ENCODE measurements at regions not wholly inside any gene's neighbourhood (a gene's known extent, or its start where the extent isn't known, plus 50 kb on each side); places are given as distances from the start of the nearest gene placed in this dataset.
"Not testable (repeated sequence)": the region's sequence is repeated elsewhere in the genome, so short reads cannot be mapped to it uniquely, and the experiment has no call there.

DNA sequence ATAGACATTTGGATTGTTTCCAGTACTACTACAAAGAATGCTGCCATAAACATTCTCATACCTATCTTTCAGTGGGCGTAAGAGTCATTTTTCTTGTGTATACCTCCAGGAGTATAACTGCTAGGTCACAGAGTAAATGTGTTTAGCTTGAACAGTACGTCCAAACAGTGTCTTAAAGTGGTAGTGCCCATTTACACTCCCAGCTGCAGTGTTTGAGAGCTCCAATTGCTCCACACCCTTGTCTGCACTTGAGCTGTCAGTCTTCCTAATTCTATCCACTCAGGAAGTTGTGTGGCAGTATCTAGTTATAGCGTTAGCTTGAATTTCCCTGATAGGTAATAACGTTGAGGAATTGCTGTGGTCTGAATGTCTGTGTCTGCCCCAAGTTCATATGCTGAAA, 404.7 kb upstream of the PPP2R3A start:
- DNase-seq, result no peak

DNA sequence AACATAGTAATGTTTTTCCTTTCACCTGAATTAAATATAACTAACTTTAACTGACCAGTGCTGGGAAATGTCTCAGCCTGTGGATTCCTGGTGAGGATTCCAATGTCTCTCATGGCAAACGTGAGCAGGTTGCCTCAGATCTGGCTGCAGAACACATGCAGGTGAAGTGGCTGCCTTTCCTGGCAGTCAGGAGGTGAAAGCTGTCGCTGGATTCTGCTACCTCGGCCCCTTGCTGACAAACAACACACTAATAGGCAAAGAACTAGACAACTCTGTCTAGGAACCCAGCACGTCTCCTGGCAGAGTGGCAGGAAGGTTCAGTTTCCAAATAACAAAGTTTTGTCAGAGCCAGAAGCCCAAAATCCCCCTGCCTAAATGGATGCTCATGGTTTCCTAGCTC, 400.8 kb upstream of the PPP2R3A start:
- no peak for DNase-seq

DNA sequence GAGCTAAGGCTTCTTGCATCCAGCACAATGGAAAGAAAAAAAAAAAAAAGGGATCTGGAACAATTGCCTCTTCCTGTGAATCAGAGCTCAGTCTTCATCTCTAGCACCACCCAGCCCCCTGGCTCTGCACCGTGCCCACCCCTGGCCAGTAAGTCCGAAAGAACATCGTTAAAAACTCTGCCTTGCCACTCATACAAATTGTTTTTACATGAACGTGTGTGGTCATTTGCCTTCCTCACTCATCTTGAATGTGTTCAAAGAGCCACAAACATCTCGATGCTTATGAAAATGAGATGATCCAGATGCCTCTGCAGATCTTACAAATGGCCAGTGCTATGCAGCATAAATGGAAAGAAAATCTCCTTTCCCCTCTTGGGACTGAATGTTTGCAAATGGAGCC, 400.0 kb upstream of the PPP2R3A start:
- DNase-seq, result no peak

GRCh38 chr3:135567223-135567622, 398.3 kb upstream of the PPP2R3A start:
- no peak for DNase-seq

- DNase-seq, result peak; percentile 86
Observed at GRCh38 chr3:135576751-135577150, 388.8 kb upstream of the PPP2R3A start.

DNA sequence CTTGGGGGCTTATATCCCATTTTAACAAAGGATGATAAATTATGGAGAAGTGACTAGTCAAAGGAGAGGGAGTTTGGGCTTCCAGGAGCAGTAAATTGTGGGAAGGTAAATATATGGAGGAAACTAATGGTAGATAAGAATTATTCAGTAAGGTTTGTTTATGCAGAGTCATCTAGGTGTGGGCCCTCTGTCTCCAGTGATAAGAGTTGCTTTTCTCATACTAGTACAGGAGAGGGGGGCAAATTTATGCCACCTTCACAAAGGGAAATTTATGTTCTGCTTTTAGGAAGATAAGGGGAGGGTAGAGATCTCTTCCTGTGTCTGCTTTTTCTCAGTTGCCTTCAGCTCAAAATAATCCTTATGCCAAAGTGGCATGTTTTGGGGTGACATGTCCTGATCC, 383.7 kb upstream of the PPP2R3A start:
- DNase-seq, result no peak

GRCh38 chr3:135582800-135583199, 382.7 kb upstream of the PPP2R3A start:
- DNase-seq, result no peak

GRCh38 chr3:135596563-135596962, 369.0 kb upstream of the PPP2R3A start:
- no peak for DNase-seq

GRCh38 chr3:135597855-135598254, 367.7 kb upstream of the PPP2R3A start:
- no peak for DNase-seq

- no peak for DNase-seq
Observed at GRCh38 chr3:135598597-135598996, 366.9 kb upstream of the PPP2R3A start.

DNA sequence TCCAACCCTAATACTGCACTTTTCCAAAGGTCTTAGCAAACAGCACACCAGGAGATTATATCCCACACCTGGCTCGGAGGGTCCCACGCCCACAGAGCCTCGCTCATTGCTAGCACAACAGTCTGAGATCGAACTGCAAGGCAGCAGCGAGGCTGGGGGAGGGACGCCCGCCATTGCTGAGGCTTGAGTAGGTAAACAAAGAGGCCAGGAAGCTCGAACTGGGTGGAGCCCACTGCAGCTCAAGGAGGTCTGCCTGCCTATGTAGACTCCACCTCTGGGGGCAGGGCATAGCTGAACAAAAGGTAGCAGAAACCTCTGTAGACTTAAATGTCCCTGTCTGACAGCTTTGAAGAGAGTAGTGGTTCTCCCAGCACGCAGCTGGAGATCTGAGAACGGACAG, 361.0 kb upstream of the PPP2R3A start:
- not testable (repeated sequence) for DNase-seq

DNA sequence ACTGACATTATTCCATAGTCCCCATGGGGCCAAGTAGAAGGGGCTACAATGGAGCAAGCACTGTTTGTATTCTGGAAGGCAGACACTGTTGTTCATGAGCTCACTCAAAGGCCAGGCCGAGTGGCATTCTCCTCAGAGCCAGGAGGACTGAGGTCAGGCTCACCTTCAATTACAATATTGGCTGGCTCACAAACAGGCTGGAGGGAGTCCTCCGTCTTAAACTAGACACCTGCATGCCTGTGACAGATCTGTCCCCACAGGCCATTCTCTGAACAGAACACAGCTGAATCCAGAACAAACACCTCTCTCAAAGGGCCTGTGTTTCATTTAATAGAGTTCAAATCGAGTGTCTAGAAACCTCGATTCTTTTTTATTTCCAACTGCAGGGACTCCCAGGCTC, 347.4 kb upstream of the PPP2R3A start:
- DNase-seq, result no peak

GRCh38 chr3:135621184-135621920, 344.2 kb upstream of the PPP2R3A start:
- DNase-seq, result no peak

DNA sequence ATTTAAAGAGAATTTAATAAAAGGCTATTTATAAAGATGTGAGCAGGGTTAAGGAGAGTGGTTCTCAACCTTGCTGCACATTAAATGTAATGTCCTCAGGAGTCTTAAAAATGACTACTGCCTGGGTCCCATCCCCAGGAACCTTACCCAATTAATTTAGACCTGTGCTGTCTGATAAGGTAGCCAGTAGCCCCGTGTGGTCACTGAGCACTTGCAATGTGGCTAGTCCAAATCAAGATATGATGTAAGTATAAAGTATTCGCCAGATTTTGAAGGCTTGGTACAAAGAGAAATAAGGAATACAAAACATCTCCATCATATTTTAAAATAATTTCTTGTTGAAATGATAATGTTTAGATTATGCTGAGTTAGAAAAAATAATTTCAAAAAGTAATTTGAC, 343.3 kb upstream of the PPP2R3A start:
- DNase-seq, result no peak

DNA sequence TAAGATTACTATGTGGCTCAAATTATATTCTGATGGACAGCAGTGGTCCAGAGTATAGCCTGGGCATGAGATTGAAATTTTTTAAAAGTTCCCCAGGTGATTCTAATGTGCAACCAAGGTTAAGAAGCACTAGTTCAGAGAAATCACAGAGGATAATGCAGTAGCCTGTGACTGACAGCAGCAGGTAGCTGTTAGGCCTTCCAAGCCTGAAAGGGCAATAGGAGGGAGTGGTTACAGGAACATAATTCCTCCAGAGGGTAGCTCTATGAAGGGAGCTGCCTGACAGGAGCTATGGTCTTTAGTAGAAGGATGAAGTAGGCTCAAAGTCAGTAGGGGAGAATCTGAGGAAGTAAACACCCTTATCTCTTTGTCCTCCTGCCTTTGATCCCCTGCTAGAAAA, 342.9 kb upstream of the PPP2R3A start:
- DNase-seq, result no peak

GRCh38 chr3:135623558-135623957, 342.0 kb upstream of the PPP2R3A start:
- DNase-seq, result no peak

- no peak for DNase-seq
Observed at GRCh38 chr3:135627057-135627456, 338.5 kb upstream of the PPP2R3A start.

DNA sequence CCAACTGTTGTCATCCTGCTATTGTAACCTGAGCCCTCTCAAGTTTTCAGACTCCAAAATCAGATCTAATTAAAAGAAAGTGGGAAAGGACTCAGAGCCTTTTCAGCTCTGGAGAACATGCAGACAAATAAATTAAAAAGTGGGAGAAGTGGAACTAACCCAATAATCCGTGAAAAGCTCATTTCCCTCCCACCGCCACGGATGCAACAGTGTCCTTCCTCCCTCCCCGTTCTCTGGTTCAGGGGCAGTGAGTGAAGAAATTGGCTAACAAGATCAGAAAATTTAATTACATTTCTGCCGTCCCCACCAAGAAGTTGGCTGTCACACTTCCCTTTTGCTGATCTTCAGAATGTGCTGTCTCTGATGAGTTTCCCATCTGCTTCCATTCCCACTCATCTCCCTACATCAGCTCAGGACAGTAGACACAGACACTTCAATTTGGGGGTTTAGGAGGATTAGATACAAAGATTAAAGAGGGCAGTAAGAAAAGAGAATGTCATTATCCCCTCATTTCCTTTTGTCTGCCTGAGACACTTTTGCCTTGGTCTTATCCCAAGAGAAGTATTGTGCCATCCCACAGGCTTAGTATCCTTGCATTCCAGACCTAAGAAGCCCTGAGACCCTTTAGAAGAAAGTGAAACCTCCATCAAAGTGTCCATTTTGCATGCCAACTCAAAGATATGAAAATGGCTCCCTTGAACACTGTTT, 335.7 kb upstream of the PPP2R3A start:
- DNase-seq, result no peak

DNA sequence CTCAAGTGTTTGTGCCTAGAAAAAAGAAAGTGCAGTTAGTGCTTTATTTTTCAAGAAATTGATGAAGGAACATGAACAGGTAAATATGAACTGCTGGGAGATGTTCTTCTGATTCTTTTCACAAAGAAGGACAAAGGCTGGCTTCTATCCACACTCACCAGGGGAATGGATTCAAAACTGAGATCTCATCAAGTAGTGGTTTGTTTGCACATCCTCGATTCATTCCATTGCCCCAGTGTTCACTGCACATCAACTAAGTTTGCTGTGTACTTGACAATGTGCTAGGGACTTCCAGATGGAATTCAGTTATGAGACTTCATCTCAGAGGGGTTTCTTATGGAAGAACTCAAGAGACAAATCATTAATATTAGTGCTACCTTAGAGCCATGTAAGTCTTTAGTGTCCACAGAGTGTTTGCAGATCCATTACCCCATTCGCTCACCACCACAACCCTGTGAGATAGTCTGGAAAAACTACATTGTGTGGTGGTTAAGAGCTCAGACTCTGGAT, 332.9 kb upstream of the PPP2R3A start:
- no peak for DNase-seq

DNA sequence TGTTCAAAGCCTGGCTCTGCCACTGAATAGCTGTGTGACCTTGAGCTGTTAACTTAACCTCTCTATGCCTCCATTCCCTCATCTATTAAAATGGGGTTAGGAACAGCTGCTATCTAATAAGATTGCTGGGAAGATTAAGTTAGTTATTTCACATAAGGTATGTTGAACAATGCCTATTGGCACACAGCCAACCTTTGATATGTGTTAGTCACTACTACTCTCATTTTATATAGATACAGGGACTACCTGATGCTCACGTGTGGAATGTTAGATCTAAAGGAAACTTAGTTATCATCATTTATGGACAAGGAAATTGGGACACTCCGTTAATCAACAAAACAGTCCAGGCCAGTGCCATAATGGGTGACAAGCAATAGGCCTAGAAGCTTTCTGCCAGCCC, 332.4 kb upstream of the PPP2R3A start:
- DNase-seq, result no peak

DNA sequence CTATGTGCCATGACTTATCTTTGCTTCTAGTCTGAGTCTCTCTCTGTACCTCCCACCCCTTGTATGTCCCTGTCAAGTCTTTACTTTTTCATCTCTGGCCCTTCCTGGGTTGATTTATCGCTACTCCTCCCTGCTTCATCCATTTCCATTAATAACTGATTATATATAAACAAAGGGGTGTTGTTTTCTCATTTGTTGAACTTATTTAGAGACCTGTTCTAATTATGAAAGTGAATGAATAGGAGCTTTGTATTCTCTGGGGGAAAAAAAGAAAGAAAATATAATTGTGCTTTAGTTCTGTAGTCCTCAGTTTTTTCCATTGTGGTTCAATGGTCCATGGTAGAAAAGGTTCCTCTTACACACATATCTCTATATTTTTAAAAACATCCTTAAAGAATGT, 328.9 kb upstream of the PPP2R3A start:
- no peak for DNase-seq

DNA sequence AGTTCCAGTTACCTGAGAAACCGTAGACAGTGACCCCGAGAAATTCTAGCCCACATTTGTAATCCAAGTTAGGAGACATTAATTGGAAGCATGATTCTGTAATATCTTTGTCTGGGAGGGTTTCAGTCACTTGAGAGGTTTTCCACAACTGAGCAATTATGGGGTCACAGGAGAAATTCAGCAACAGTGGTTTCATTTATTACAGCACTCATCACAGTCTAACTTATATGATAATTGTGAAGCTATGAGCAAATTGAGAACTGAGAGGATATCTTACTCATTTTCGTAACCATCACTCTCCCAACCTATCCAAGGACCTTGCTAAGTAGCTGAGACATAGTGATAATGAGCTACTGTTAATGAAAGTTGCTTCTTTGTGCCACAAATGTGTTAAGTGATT, 328.5 kb upstream of the PPP2R3A start:
- no peak for DNase-seq

- DNase-seq, result no peak
Observed at GRCh38 chr3:135641761-135642160, 323.8 kb upstream of the PPP2R3A start.

GRCh38 chr3:135645541-135645940, 320.0 kb upstream of the PPP2R3A start:
- no peak for DNase-seq

DNA sequence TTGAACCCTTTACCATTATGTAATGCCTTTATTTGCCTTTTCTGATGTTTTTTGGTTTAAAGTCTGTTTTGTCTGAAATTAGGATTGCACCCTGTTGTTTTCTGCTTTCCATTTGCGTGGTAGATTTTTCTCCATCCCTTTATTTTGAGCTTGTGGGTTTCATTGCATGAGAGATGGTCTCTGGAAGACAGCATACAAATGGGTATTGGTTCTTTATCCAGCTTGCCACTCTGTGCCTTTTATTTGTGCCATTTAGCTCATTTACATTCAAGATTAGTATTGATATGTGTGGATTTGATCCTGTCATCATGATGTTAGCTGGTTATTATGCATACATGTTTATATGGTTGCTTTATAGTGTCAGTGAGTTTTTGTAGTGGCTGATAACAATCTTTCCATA, 318.7 kb upstream of the PPP2R3A start:
- no peak for DNase-seq

All from NCI-H2081 treated with DMSO at 0.1 percent for 48 hours (cell line).